Endothelial cell of umbilical vein (primary cell): ENCODE measurements at regions not wholly inside any gene's neighbourhood (a gene's known extent, or its start where the extent isn't known, plus 50 kb on each side); places are given as distances from the start of the nearest gene placed in this dataset.

Experiments used
- BruUV-seq: library from RNA; stranded (reverse); fragments of 400-500 nt; replicated peaks from 2 replicates; lab custom pipeline; 2021; lab: Mats Ljungman, UMichigan
- CTCF ChIA-PET: fragments of 300-600, 350-600 bp; sonication (Branson Sonifier 250); formaldehyde crosslinking; loops from one replicate; lab custom pipeline; 2021; ENCODE audit warnings: antibody characterized with exemption, inconsistent platforms; lab: Charles Lee
- POLR2A ChIA-PET: fragments of 300-600, 350-600 bp; sonication (Branson Sonifier 250); formaldehyde crosslinking; loops from one replicate; lab custom pipeline; 2021; ENCODE audit warnings: antibody characterized with exemption, inconsistent platforms; lab: Charles Lee
- DNase-seq: peaks from one replicate; pipeline ENCODE4 v3.0.0-alpha.2; 2011; ENCODE audit warnings: low read depth, low spot score
- FAIRE-seq: peaks from 2 replicates; lab custom pipeline; 2011; peaks lifted over from hg19 to GRCh38; lab: Jason Lieb, UNC
- H2AFZ ChIP-seq: 2 replicates; pipeline ENCODE4 v1.6.0; 2012; ENCODE audit warnings: low read depth, low read length, control low read depth, inconsistent platforms
- H3K27ac ChIP-seq: 2 replicates; pipeline ENCODE4 v1.5.1; 2011; ENCODE audit warnings: low read depth, mild to moderate bottlenecking, control low read depth, low read length, moderate library complexity; ENCODE audit not compliant: insufficient read depth
- H3K27me3 ChIP-seq, 2 experiments: 2 replicates each; pipeline versions ENCODE4 v1.6.0 to v1.6.1; 2011; ENCODE audit warnings: low read length in 2 of 2, mixed read lengths in 1 of 2; ENCODE audit not compliant: control insufficient read depth in 2 of 2, insufficient read depth in 2 of 2
- H3K36me3 ChIP-seq, 2 experiments: 2 replicates in 1 of 2; 3 replicates in 1 of 2; pipeline ENCODE4 v1.5.1; 2011; ENCODE audit warnings: low read length in 2 of 2, mild to moderate bottlenecking in 1 of 2, moderate library complexity in 1 of 2; ENCODE audit not compliant: control insufficient read depth in 2 of 2, insufficient read depth in 2 of 2; ENCODE audit errors: extremely low read depth in 1 of 2
- H3K4me1 ChIP-seq: 3 replicates; pipeline ENCODE4 v1.5.1; 2011; ENCODE audit warnings: mild to moderate bottlenecking, low read length; ENCODE audit not compliant: control insufficient read depth, insufficient read depth; ENCODE audit errors: extremely low read depth
- H3K4me2 ChIP-seq: 2 replicates; pipeline ENCODE4 v1.6.1; 2011; ENCODE audit warnings: low read length, control low read depth, mixed read lengths; ENCODE audit not compliant: insufficient read depth
- H3K4me3 ChIP-seq, 3 experiments: fragments of 200-600 bp in 1 of 3; sonication (generic), shearing (Covaris generic) in 1 of 3; replicated peaks in 1 of 3; 2 replicates each; pipeline ENCODE4 v1.5.1; 2011 to 2016; ENCODE audit warnings: control low read depth in 3 of 3, low read length in 3 of 3, mild to moderate bottlenecking in 2 of 3, inconsistent platforms in 1 of 3, low read depth in 1 of 3, moderate library complexity in 1 of 3; ENCODE audit not compliant: insufficient read depth in 1 of 3
- H3K79me2 ChIP-seq: 2 replicates; pipeline ENCODE4 v1.6.0; 2012; ENCODE audit warnings: low read length, inconsistent platforms; ENCODE audit not compliant: control insufficient read depth, insufficient read depth
- H3K9ac ChIP-seq: replicated peaks from 2 replicates; pipeline ENCODE3; 2011; ENCODE audit warnings: low read length, control low read depth; ENCODE audit not compliant: insufficient read depth; ENCODE audit errors: extremely low read depth
- H3K9me1 ChIP-seq: replicated peaks from 3 replicates; pipeline ENCODE4 v1.6.0; 2011; ENCODE audit warnings: mild to moderate bottlenecking, low read length; ENCODE audit not compliant: control insufficient read depth, insufficient read depth; ENCODE audit errors: extremely low read depth
- H3K9me3 ChIP-seq: replicated peaks from 2 replicates; pipeline ENCODE4 v1.5.1; 2012; ENCODE audit warnings: low read length, inconsistent platforms; ENCODE audit not compliant: control insufficient read depth, insufficient read depth
- H4K20me1 ChIP-seq: replicated peaks from 2 replicates; pipeline ENCODE3; 2011; ENCODE audit warnings: mild to moderate bottlenecking, low read length; ENCODE audit not compliant: control insufficient read depth, insufficient read depth; ENCODE audit errors: extremely low read depth
- CTCF ChIP-seq, 2 donors: IDR thresholded peaks; 1 replicate in 1 of 2; 2 replicates in 1 of 2; pipeline ENCODE4 v1.5.1; 2011; ENCODE audit warnings: low read length in 2 of 2, mild to moderate bottlenecking in 2 of 2, moderate library complexity in 2 of 2, control low read depth in 1 of 2, inconsistent platforms in 1 of 2, low read depth in 1 of 2; ENCODE audit not compliant: insufficient read depth in 1 of 2; ENCODE audit errors: extremely low read depth in 1 of 2
- EZH2 ChIP-seq: IDR thresholded peaks from 2 replicates; pipeline ENCODE4 v1.6.1; 2012; ENCODE audit warnings: borderline replicate concordance, low read depth, mild to moderate bottlenecking, moderate library complexity, low read length, inconsistent platforms; ENCODE audit not compliant: severe bottlenecking
- FOS ChIP-seq: IDR thresholded peaks from 2 replicates; pipeline ENCODE4 v1.6.1; 2011; ENCODE audit warnings: mild to moderate bottlenecking, low read length, moderate library complexity, borderline replicate concordance; ENCODE audit not compliant: insufficient read depth
- GATA2 ChIP-seq: IDR thresholded peaks from 2 replicates; pipeline ENCODE4 v1.7.0; 2011; ENCODE audit warnings: low read depth, mild to moderate bottlenecking, moderate library complexity, mixed read lengths, low read length; ENCODE audit not compliant: insufficient read length, insufficient read depth
- JUN ChIP-seq: IDR thresholded peaks from 2 replicates; pipeline ENCODE4 v1.6.1; 2011; ENCODE audit warnings: borderline replicate concordance, low read depth; ENCODE audit not compliant: insufficient read length, insufficient read depth
- MAX ChIP-seq: IDR thresholded peaks from 2 replicates; pipeline ENCODE4 v1.6.1; 2011; ENCODE audit not compliant: insufficient read depth, insufficient read length
- MYC ChIP-seq: IDR thresholded peaks from one replicate; pipeline ENCODE4 v1.6.1; 2011; ENCODE audit warnings: mild to moderate bottlenecking, low read depth, low read length
- POLR2A ChIP-seq: IDR thresholded peaks from 2 replicates; pipeline ENCODE4 v1.6.1; 2012; ENCODE audit warnings: low read depth, mild to moderate bottlenecking, control low read depth, low read length
- POLR2AphosphoS5 ChIP-seq: IDR thresholded peaks from 2 replicates; pipeline ENCODE4 v1.6.1; 2012; ENCODE audit warnings: low read depth, mild to moderate bottlenecking, control low read depth, low read length, moderate library complexity; ENCODE audit not compliant: insufficient read depth
- dilution Hi-C: fragments of 300-500 bp; cut with MboI; formaldehyde crosslinking; loops from one replicate; pipeline ENCODE4 v1.15.0; 2019; ENCODE audit warnings: low sequenced_read_pairs; ENCODE audit not compliant: extremely low pct_ligation_motif_present
- intact Hi-C: fragments of 100-400 bp; cut with micrococcal nuclease; formaldehyde crosslinking; loops from one replicate; pipeline ENCODE4 v1.10.0; 2022

- no peak for FAIRE-seq
- H3K9ac ChIP-seq: no peak overlapping the region
Measured at GRCh38 chr5:99955962-99956361, 579.2 kb upstream of the FAM174A start.

GRCh38 chr5:99955006-99955405 is 580.2 kb upstream of the FAM174A start:
- Histone ChIP-seq H2AFZ (no peak overlapping the region), H3K4me2 (no peak overlapping the region), H3K27ac (no peak overlapping the region), H3K36me3 (no peaks in the 10 kb centered on the region), H3K4me1 (no peaks in the 10 kb centered on the region), H3K79me2 (no peaks in the 10 kb centered on the region), H3K9me1 (no peaks in the 10 kb centered on the region), H3K9ac (no peak overlapping the region), H3K9me3 (no peaks in the 10 kb centered on the region), H3K4me3 (no peak overlapping the region), H4K20me1 (no peaks in the 10 kb centered on the region), H3K27me3 (no peaks in the 10 kb centered on the region)
- no peak for DNase-seq
- POLR2A ChIA-PET: no interaction called here
- CTCF ChIA-PET: no interaction called here
- FAIRE-seq: no peak
- TF ChIP-seq POLR2AphosphoS5 (no peak), GATA2 (no peak), MAX (no peak), JUN (no peak), CTCF (IDR thresholded peaks at IDR 0.05; ENCODE audit: extremely low read depth in 1 of 2, insufficient read depth in 1 of 2, low read depth in 1 of 2, low read length in 2 of 2) (no peak), POLR2A (no peak), EZH2 (no peak), MYC (no peak), FOS (no peak)
- dilution Hi-C loops (no loop called here), intact Hi-C loops (no loop called here)
- no TSS peak for BruUV-seq

More at GRCh38 chr5:99955962-99956361, 579.2 kb upstream of the FAM174A start:
- Histone ChIP-seq H4K20me1 (no peaks in the 10 kb centered on the region), H3K27me3 (no peaks in the 10 kb centered on the region), H2AFZ (no peak overlapping the region), H3K4me3 (no peak overlapping the region), H3K9me1 (no peaks in the 10 kb centered on the region), H3K27ac (no peak overlapping the region), H3K9me3 (no peaks in the 10 kb centered on the region), H3K4me2 (no peak overlapping the region), H3K4me1 (no peaks in the 10 kb centered on the region), H3K36me3 (no peaks in the 10 kb centered on the region), H3K79me2 (no peaks in the 10 kb centered on the region)
- CTCF ChIA-PET: no interaction called here
- intact Hi-C loops: no loop called here
- no peak for DNase-seq
- no peak for TF ChIP-seq MAX
- dilution Hi-C loops: no loop called here
- POLR2A ChIA-PET: no interaction called here
- no TSS peak for BruUV-seq
